SK-N-MC (cell line): ENCODE measurements at regions not wholly inside any gene's neighbourhood (a gene's known extent, or its start where the extent isn't known, plus 50 kb on each side); places are given as distances from the start of the nearest gene placed in this dataset.

ENCODE experiments used
- EZH2 ChIP-seq: fragments of 200-600 bp; sonication (generic); IDR thresholded peaks from one replicate; pipeline ENCODE4 v1.6.1; 2017; ENCODE audit warnings: antibody characterized with exemption
- POLR2AphosphoS5 ChIP-seq: IDR thresholded peaks from 2 replicates; pipeline ENCODE4 v1.6.1; 2012; ENCODE audit warnings: mild to moderate bottlenecking, low read depth, low read length, borderline replicate concordance

- no peak for TF ChIP-seq POLR2AphosphoS5
- no peak for TF ChIP-seq EZH2
These were observed 97.8 kb upstream of the SPRY1 start for GRCh38 chr4:123298801-123299200.
